GM06990 (cell line): ENCODE measurements at regions not wholly inside any gene's neighbourhood (a gene's known extent, or its start where the extent isn't known, plus 50 kb on each side); places are given as distances from the start of the nearest gene placed in this dataset.
"Not testable (repeated sequence)": the region's sequence is repeated elsewhere in the genome, so short reads cannot be mapped to it uniquely, and the experiment has no call there.

ENCODE experiments used
- DNase-seq: peaks from one replicate; pipeline ENCODE4 v3.0.0-alpha.2; 2011; ENCODE audit not compliant: insufficient read length; ENCODE audit errors: extremely low read depth
- H3K27me3 ChIP-seq: replicated peaks from 2 replicates; pipeline ENCODE4 v1.6.0; 2011; ENCODE audit warnings: low read length; ENCODE audit not compliant: control insufficient read depth, insufficient read depth
- H3K36me3 ChIP-seq: 2 replicates; pipeline ENCODE4 v1.5.1; 2011; ENCODE audit warnings: low read length; ENCODE audit not compliant: control insufficient read depth, insufficient read depth
- H3K4me3 ChIP-seq: replicated peaks from 2 replicates; pipeline ENCODE4 v1.5.1; 2011; ENCODE audit warnings: low read depth, mild to moderate bottlenecking, control low read depth, low read length
- TF ChIP-seq, protein P1 (sequence below): IDR thresholded peaks from 2 replicates; pipeline ENCODE4 v1.5.1; 2011; ENCODE audit warnings: low read length, control low read depth, mild to moderate bottlenecking, inconsistent platforms; ENCODE audit not compliant: insufficient read depth, poor library complexity, severe bottlenecking

- Histone ChIP-seq H3K4me3 (no peak overlapping the region), H3K27me3 (no peaks in the 10 kb centered on the region), H3K36me3 (no peaks in the 10 kb centered on the region)
- DNase-seq, result no peak
- TF ChIP-seq, protein P1, sequence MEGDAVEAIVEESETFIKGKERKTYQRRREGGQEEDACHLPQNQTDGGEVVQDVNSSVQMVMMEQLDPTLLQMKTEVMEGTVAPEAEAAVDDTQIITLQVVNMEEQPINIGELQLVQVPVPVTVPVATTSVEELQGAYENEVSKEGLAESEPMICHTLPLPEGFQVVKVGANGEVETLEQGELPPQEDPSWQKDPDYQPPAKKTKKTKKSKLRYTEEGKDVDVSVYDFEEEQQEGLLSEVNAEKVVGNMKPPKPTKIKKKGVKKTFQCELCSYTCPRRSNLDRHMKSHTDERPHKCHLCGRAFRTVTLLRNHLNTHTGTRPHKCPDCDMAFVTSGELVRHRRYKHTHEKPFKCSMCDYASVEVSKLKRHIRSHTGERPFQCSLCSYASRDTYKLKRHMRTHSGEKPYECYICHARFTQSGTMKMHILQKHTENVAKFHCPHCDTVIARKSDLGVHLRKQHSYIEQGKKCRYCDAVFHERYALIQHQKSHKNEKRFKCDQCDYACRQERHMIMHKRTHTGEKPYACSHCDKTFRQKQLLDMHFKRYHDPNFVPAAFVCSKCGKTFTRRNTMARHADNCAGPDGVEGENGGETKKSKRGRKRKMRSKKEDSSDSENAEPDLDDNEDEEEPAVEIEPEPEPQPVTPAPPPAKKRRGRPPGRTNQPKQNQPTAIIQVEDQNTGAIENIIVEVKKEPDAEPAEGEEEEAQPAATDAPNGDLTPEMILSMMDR, result no peak
Measured at GRCh38 chr7:85286446-85286845, 99.6 kb upstream of the SEMA3D start.

DNA sequence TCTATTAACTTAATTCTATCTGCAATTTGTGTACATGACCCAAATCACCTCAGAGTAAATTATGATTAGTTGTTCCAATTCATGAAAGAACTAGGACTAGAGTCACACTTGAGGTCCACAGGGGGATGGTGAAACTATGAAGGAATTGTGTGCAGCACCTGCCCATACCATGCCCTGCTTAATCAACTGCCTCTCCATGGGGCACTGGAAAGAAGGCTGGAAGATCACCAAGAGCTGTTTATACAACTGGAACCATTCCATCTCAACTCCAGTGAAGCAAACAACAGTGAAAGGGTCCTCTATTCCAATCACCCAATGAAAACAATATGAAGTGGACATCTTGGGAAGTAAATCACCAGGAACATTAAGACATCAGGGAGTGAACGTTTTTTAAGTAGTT lies 98.7 kb upstream of the SEMA3D start:
- Histone ChIP-seq H3K4me3 (no peak overlapping the region), H3K27me3 (no peaks in the 10 kb centered on the region), H3K36me3 (no peaks in the 10 kb centered on the region)
- TF ChIP-seq, protein P1, result no peak
- no peak for DNase-seq

GRCh38 chr7:85275204-85275603 lies 88.3 kb upstream of the SEMA3D start:
- H3K27me3 ChIP-seq, result no peaks in the 10 kb centered on the region
- H3K4me3 ChIP-seq, result no peak overlapping the region
- no peaks in the 10 kb centered on the region for H3K36me3 ChIP-seq
- no peak for DNase-seq
- TF ChIP-seq, protein P1, result no peak

DNA sequence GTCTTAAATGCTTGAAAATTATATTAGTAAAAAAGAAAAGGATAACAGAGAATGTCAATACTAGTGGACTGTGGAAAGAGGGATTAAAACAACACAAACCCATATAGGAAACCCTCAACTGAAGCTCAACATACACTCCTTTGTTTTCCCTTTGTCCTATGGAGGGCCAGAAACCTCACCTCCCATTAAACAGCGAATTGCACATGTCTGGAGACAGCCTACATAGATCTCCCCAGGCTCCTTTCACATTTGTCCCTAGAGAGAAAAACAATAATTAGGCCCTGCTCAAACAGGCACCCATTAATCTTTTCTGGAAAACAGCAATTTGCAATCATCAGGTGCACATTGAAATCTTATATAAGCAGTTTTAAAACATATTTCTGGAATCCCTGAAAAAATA lies 87.6 kb upstream of the SEMA3D start:
- H3K27me3 ChIP-seq, result no peaks in the 10 kb centered on the region
- H3K36me3 ChIP-seq, result no peaks in the 10 kb centered on the region
- no peak overlapping the region for H3K4me3 ChIP-seq
- TF ChIP-seq, protein P1, result no peak
- DNase-seq, result no peak

DNA sequence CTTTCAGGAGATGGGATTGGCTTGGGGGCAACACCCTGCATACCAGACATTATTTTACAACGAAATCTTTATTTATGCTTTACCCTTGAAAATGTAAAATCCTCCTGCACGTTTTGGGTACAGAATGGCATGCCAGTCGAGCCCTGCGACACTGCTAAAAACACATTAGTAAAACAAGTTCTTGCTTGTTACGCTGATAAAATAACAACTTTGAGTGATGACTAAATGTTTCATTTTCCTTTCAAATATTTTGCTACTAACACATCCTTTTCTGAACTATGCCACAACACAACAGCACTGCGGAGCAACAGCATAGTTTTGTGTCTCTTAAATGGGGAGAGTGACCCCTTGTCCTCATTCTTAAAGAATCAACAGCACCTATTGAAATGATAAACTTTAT lies 76.0 kb upstream of the SEMA3D start:
- TF ChIP-seq, protein P1, result no peak
- Histone ChIP-seq H3K27me3 (no peaks in the 10 kb centered on the region), H3K36me3 (no peaks in the 10 kb centered on the region), H3K4me3 (no peak overlapping the region)
- DNase-seq, result no peak

GRCh38 chr7:85261336-85261735 lies 74.5 kb upstream of the SEMA3D start:
- Histone ChIP-seq H3K36me3 (no peaks in the 10 kb centered on the region), H3K27me3 (no peaks in the 10 kb centered on the region), H3K4me3 (no peak overlapping the region)
- TF ChIP-seq, protein P1, result no peak
- DNase-seq, result no peak

- not testable (repeated sequence) for H3K27me3 ChIP-seq, H3K4me3 ChIP-seq, H3K36me3 ChIP-seq, DNase-seq
Measured at GRCh38 chr7:85249787-85250186, 62.9 kb upstream of the SEMA3D start.
